HG02840 (cell line): ENCODE measurements at regions not wholly inside any gene's neighbourhood (a gene's known extent, or its start where the extent isn't known, plus 50 kb on each side); places are given as distances from the start of the nearest gene placed in this dataset.
"Not testable (repeated sequence)": the region's sequence is repeated elsewhere in the genome, so short reads cannot be mapped to it uniquely, and the experiment has no call there.

Experiments
- ATAC-seq: cut with Tn5 transposase; IDR thresholded peaks from one replicate; pipeline ENCODE4 v1.9.1; 2021; ENCODE audit warnings: mild to moderate bottlenecking, moderate library complexity, moderate number of reproducible peaks; ENCODE audit not compliant: unreplicated experiment, low FRiP score

DNA sequence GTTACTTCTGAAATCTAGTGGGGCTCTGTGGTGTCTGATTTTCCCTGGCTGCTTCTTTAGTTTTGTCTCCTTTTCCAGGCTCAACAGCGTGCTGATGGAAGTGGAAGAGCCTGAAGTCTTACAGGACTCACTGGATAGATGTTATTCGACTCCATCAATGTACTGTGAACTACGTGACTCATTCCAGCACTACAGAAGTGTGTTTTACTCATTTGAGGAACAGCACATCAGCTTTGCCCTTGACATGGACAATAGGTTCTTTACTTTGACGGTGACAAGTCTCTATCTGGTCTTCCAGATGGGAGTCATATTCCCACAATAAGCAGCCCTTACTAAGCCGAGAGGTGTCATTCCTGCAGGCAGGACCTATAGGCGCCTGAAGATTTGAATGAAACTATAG, 51.1 kb downstream of the NBPF8 start:
- not testable (repeated sequence) for ATAC-seq

DNA sequence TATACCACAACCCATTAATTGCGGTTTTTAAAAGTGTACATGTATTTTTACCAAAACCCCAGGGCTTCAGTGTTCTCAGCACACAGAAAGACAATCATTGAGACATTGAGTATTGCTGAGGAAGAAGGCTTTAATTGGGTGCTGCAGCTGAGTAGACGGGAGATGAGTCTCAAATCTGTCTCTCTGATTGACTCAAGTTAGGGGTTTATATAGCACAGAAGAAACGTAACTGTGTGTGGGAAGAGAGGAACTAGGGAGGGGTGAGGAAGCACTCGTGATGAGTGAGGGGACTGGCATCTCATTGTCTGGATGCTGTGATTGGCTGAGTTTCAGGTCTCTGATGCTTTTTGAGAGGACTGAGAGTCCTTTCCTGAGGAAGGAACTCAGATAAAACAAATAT, 62.8 kb downstream of the NBPF8 start:
- not testable (repeated sequence) for ATAC-seq

DNA sequence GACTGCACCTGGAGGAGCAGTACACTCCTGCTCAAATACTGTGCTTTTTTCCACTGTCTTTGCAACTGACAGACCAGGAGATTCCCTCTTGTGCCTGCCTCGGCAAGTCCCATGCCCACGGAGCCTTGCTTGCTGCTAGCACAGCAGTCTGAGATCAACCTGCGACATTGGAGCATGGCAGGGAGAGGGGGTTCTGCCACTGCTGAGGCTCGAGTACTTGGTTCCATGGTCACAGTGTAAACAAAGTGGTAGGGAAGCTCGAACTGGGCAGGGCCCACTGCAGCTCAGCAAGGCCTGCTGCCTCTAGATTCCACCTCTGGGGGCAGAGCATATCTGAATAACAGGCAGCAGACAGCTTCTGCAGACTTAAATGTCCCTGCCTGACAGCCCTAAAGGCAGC, 63.6 kb downstream of the NBPF8 start:
- ATAC-seq, result not testable (repeated sequence)

DNA sequence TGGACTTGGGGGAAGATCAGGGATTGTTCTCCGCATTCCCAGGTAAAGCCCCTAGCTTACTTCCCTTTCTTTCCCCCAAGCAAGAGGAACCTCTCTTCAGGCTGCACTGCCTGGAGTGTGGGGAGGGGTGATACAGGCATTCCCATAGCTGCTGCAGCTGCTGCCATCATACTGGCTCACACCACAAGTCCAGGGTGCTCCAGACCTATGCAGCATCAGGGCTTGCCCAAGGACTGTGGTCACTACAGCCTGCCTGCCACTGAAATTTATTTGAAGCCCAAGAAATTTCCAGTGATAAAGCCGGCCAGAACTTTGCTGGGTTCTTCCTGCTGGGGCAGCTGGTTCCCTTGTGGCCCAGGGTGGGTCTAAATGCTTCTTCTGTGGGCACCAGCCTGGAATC, 72.7 kb downstream of the NBPF8 start:
- not testable (repeated sequence) for ATAC-seq

DNA sequence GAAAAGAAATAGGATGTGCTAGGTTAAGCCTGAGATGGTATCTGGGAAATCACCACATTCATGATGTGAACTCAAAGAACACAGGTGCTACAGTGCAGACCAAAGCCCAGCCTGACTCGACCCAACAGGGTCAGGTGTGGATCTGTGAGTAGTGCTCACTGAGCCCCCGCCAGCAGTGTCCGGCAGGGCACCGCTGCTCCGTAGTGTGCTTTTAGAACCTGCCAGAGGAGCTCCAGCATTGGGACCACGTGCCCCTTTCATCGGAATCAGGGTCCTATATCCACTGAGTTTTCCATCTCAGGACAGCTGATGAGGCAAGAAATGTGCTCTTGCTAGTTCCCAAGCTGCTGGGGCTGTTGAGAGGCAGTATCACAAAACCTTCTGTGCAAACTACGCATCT, 74.4 kb downstream of the NBPF8 start:
- not testable (repeated sequence) for ATAC-seq

DNA sequence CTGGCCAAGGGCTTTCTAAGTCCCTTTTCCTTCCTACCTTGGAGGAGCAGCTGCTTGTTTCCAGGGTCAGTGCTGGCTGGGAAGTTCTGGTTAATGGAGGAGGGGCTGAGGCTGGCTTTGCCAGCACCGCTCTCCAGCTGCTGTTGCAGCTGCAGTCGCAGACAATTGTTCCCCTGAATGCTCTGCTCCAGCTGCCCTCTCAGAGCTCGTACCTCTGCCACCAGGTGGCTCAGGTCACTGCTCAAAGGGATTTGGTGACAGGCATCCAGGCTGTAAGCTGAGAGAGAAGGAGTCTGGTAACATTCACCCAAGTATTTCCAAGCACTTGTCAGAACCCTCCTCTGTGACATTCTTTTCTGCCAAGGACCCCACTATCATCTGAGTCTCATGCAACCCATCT, 82.3 kb downstream of the NBPF8 start:
- not testable (repeated sequence) for ATAC-seq

DNA sequence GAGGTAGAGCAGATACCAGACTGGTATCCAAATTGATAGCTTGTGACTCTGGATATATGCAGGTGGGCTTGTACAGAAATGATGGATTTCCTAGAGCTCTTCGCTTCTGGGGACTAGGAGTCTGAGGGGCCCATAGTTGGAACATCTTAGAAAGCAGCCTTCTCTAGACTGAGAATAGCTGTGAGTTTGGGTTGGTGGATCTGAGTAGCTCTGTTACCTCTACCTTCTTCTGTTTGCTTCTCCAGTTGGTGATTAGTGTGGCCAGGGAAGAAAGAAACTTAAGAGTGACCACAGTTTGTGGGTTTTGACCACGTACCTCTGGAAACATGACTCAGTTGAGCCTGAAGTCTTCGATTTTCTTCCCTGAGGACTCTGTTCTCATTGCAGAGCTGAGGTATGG, 88.4 kb downstream of the NBPF8 start:
- ATAC-seq, result not testable (repeated sequence)

DNA sequence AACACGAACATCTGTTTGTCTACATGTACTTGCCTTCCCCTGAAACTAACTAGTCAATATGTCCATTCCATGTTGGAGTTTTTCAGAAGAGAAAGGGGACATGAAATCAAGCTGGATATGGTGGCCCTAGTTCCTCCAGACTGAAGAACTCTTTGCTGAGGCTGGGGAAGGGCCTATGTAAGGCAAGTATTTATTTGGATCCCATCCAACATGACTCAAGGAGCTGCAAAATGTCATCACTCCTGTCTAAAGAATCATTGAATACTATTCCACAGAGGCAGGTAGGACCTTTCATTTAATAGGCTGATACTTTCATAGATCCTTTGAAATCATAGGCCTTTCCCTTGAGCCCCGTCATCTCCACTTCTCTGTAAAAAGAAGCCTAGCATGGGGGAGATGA, 91.5 kb downstream of the NBPF8 start:
- not testable (repeated sequence) for ATAC-seq

DNA sequence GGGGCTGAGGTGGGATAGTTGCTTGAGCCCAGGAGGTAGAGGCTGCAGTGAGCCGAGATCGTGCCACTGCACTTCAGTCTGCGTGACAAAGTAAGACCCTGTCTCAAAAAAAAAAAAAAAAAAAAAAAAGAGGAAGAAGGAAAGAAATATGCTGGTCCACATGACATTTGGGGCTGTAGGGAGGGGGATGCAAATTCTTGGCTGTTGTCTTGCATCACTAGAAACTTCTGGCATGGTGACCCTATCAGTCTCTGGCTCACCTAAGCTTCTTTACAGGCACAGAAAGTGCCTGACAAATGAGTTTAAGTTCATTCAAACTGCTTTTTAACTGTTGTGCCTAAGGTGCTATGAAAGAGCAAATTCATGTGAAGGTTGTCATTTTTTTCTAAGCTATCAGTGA, 93.5 kb downstream of the NBPF8 start:
- ATAC-seq, result not testable (repeated sequence)

DNA sequence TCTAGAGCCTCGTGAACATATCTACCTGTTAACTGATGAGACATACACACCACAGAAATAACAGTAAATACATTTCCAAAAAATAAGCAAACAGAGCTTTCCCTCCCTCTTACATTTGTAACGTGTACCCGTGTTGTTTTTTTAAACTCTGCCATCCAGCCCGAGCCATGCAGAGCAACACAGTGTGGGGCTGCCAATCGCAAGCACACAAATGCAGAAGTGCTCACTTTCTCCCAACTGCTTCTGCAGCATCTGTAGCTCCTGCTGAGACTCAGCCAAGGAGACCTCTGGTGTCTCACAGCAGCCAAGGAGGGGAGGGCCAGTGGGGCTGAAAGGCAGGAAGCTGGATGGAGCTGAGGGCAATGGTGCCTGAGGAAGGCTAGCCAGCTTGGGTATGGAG, 94.4 kb downstream of the NBPF8 start:
- ATAC-seq, result not testable (repeated sequence)

DNA sequence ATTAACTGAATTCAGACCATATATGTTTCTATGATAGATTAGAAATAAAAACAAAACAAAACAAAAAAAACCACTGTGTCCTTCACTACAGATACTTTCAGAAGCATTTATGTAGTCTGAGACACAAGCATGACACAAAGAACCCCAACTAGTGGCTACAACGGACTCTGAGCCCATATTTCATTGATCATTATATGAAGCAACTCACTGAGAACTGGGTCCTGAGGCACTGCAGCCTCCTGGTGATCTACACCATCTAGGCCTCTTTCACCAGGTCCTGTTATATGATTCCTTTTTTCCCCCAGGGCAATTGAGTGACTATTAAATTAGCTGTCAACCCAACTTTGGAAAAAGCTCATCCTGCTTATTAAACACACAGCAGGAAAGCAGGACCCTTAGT, 98.3 kb downstream of the NBPF8 start:
- not testable (repeated sequence) for ATAC-seq

DNA sequence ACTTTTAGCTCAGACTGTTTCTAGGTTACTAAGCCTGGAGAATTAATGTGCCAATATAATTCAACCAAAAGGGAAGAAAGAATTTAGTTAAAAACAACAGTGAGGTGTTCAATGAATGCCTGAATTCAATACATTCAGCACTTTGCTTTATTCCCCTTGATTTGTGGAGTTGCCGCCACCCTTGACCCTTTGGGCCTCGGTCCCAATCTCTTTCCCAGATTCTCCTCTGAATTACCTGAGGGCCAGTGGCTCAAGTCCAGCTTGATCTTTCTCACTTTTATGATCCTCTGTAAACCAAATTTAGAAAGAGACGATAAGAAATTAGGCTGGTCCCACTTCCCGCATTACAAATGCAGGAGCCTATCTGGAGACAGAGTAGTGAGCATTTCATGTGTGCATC, 98.7 kb downstream of the NBPF8 start:
- not testable (repeated sequence) for ATAC-seq

DNA sequence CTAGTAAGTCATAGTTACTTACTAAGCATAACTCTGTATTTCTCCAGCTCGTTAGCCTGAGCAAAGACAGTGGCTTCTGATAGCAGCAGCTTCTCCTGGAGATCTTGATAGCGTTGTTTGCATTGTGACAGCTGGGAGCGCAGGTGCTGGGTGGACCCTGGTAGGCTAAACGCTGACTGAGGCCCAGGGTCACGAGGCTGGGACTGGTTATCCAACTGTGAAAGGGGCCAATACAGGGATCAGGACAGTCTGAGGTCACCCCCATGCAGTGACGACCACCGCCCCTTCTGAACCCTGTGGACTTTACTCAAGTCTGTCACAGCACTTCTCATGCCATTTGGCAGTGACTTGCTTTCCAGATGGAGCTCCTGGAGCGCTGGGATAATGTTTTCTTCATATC, 104.4 kb downstream of the NBPF8 start:
- ATAC-seq, result not testable (repeated sequence)

DNA sequence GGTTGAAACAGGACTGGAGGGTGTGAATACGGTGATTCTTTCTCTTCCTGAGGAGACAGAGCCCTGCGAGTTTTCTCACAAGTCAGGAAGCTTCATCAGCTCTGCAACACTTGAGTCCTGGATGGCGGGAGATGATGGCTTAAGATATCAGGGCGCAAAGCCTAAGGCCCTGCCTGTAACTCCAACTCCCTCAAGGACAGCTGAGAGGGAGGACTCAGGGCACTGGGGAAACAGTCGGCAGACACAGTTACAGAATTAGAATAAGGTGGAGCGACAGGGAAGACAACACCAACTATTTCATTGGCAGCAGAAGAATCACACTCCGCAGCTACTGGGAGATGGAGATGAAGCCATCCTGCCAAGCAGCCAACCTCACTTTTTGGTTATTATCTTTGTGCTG, 109.6 kb downstream of the NBPF8 start:
- ATAC-seq, result not testable (repeated sequence)

DNA sequence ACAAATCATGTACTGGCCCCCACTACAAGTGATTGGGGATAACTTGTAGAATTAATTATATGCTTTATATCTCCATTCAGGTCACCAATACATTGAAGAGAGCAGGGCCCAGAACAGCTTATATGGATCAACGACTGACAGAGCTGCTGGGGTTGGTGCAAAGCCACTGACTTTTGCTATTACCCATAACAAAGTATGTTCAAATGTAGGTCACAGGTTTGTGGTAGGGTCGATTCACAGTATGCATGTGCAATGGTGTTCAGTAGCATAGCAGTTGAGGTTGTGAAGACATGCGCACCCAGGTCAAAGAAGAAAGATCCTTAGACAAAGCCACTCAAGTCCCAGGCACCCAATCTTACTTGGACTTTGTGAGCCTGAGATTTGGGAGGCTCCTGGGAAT, 110.6 kb downstream of the NBPF8 start:
- ATAC-seq, result not testable (repeated sequence)

DNA sequence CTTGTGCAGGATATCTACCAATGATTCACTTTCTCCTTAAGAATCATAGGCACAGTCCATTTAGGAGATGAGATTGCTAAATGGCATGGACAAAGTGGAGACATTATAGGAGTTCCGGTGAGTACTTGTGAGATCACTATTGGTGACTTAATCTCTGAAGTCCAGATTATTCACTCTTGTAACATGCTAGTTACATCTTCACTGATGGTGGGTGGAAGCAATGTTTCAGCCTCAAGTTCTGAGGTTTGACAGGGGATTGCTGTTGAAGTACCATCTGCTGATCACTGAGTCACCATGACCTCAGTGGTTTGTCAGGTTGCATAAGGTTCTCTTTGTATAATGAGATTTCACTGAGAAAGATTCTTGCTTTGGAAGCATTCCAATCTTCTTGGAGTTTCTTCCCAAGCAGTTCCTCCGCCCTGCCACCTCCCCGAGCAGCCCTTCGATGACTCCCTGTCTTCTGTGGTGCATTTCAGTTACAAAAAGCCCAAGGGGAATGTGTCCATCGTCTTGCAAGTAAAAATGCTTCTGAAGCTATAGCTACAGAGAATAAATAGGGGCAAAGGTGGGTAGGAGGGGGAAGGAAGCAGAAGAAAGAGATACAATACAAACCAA, 114.7 kb downstream of the NBPF8 start:
- ATAC-seq, result not testable (repeated sequence)

DNA sequence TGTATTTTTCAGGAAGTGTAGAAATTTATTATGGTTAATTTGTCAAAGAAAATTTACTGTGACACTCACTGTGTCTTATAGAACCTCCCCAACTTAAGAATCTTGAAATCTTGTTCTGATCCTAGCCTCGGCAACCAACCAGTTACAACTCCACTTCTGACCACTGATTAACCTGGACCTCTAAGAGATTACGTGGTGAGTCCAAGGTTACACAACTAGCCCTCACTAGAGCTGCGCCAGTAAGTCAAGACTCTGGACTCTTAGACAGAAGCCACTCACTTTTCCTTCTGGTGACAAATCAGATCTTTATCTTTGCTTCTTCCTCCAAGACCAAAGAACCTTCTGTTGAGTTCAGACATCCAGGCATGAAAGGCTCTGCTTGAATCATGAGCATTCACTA, 116.6 kb downstream of the NBPF8 start:
- not testable (repeated sequence) for ATAC-seq

DNA sequence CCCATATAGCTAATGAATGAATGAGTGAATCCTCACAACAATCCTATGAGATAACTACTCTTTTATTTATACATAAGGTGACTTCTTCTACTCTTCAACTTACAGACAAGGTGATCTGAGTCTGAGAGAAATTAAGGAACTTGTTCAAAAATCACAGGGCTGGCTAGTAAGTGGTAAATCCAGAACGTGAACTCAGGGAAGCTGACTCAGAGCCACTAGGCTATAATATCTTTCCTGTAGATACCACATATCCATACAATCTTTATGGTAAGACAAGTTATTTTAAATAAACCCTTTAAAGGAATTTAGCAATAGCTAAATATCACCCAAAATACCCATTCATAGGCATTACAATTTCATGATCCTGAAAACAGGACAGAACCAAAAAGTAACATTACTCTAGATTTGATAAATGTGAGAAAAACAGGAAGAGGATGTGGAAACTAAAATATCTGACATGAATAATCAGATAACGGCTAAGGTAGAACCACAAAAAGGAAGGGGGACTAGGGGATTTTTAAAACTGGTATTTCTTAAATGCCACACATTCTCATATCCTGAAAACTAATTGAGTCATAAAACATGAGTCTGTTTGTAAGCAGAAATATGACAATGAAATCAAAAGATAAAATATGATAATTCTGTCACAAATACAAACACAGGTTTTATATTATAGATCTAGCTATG, 119.7 kb downstream of the NBPF8 start:
- ATAC-seq, result peak; percentile 51

DNA sequence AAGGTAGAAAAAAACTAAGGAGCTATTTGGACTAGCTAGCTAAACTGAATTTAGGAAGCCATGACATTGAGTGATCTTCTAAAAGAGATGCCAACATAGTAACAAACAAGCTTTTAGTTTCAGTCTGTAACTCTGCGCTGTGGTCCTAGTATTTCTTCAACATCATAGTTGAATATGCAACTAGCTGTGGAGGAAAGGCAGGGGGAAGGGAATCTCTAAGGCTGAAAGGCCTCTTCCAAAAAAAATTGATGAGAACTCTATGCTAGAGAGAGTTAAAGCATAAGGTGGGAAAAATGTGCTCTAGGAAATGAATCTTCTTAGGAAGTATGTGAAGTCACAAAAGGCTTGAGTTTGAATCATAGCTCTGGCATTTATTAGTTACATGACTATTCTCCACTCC, 120.2 kb downstream of the NBPF8 start:
- peak; percentile 39 for ATAC-seq

DNA sequence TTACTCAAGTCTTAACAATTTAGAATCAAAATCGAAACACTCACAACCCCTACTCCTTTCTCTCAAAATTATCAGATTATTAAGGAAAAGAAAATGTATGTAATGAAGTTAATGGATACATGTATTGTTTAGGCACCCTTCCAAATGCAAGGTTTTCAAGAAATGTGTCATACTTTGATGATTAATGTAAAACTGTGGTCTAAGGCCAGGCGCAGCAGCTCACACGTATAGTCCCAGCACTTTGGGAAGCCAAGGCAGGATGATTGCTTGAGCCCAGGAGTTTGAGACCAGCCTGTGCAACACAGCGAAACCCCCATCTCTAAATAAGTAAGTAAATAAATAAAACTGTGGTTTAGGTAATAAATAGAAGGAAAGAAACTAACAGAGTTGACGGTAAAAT, 126.6 kb downstream of the NBPF8 start:
- ATAC-seq, result not testable (repeated sequence)

DNA sequence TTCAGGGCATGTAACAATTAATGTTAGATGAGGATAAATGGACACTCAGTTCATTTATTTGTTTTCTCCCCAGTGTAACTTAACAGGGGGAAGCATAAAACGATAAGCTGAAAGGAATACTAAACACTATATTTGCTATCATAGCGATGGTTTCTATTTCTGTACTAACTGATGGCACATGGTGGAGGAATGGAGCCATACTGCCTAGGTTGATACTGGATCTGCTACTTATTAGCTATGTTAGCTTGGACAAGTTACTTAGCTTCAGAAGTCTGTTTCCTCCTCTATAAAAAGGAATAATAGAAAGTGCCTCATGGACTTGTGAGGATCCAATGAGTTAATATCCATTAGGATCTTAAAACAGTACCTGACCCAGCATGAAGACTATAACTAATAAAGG, 127.5 kb downstream of the NBPF8 start:
- not testable (repeated sequence) for ATAC-seq

DNA sequence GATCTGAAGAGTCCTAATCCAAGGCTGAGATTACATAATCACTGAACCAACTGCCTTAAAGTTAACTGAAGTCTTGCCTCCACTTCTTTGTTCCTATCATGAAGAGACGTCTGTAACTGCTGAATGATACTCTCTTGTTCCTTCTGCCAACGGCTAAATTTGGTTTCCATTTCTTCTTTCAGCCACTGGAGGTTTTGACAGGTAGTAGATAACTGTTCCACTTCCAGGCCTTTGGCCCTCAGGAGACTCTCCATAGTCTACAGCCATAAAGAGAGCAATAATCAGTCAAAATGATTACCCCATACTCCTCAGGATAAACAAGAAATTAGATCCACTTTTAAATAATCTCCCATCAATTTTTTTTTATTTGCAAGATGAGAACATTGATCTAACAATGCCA, 128.1 kb downstream of the NBPF8 start:
- ATAC-seq, result not testable (repeated sequence)
